HCT116 (cell line): ENCODE measurements at regions not wholly inside any gene's neighbourhood (a gene's known extent, or its start where the extent isn't known, plus 50 kb on each side); places are given as distances from the start of the nearest gene placed in this dataset.

Experiments
- MAX ChIP-seq: IDR thresholded peaks from 2 replicates; pipeline ENCODE4 v1.6.1; 2012
- YY1 ChIP-seq: IDR thresholded peaks from 2 replicates; pipeline ENCODE4 v1.6.1; 2011; ENCODE audit warnings: low read length, low read depth, moderate library complexity, mild to moderate bottlenecking; ENCODE audit not compliant: insufficient replicate concordance; ENCODE audit errors: extremely low read depth

DNA sequence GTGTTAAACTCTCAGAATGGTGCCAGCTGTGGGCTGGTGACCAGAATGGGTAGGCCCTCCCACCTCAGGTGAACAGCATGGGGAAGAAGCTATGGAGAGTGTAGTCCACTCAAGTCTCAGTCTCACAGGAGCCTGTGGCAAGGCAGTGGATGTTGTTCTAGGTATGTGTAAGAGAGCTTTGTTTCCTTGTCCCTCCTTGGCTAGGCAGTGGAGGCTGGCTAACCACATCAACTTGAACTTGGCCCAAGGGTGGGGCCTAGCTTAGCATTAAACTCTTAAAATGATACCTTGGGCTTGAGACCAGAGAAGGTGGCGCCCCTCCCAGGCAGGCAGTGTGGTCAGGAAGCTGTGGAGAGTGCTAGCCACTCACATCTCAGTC, 53.2 kb upstream of the SLC4A10 start:
- TF ChIP-seq YY1: no peak
- TF ChIP-seq MAX: no peak
